Endothelial cell of umbilical vein (primary cell): ENCODE measurements at regions not wholly inside any gene's neighbourhood (a gene's known extent, or its start where the extent isn't known, plus 50 kb on each side); places are given as distances from the start of the nearest gene placed in this dataset.

Experiments
- CTCF ChIP-seq, 2 donors: IDR thresholded peaks; 1 replicate in 1 of 2; 2 replicates in 1 of 2; pipeline ENCODE4 v1.5.1; 2011; ENCODE audit warnings: low read length in 2 of 2, mild to moderate bottlenecking in 2 of 2, moderate library complexity in 2 of 2, control low read depth in 1 of 2, inconsistent platforms in 1 of 2, low read depth in 1 of 2; ENCODE audit not compliant: insufficient read depth in 1 of 2; ENCODE audit errors: extremely low read depth in 1 of 2
- EZH2 ChIP-seq: IDR thresholded peaks from 2 replicates; pipeline ENCODE4 v1.6.1; 2012; ENCODE audit warnings: borderline replicate concordance, low read depth, mild to moderate bottlenecking, moderate library complexity, low read length, inconsistent platforms; ENCODE audit not compliant: severe bottlenecking
- MAX ChIP-seq: IDR thresholded peaks from 2 replicates; pipeline ENCODE4 v1.6.1; 2011; ENCODE audit not compliant: insufficient read depth, insufficient read length
- POLR2A ChIP-seq: IDR thresholded peaks from 2 replicates; pipeline ENCODE4 v1.6.1; 2012; ENCODE audit warnings: low read depth, mild to moderate bottlenecking, control low read depth, low read length
- POLR2AphosphoS5 ChIP-seq: IDR thresholded peaks from 2 replicates; pipeline ENCODE4 v1.6.1; 2012; ENCODE audit warnings: low read depth, mild to moderate bottlenecking, control low read depth, low read length, moderate library complexity; ENCODE audit not compliant: insufficient read depth

GRCh38 chr2:16475986-16476567 is 189.6 kb downstream of the CYRIA start:
- TF ChIP-seq EZH2 = no peak
- no peak for TF ChIP-seq MAX
- no peak for TF ChIP-seq CTCF (IDR thresholded peaks at IDR 0.05; ENCODE audit: extremely low read depth in 1 of 2, insufficient read depth in 1 of 2, low read depth in 1 of 2, low read length in 2 of 2)
- no peak for TF ChIP-seq POLR2A
- no peak for TF ChIP-seq POLR2AphosphoS5
